Glomerular visceral epithelial cell (primary cell): ENCODE measurements at regions not wholly inside any gene's neighbourhood (a gene's known extent, or its start where the extent isn't known, plus 50 kb on each side); places are given as distances from the start of the nearest gene placed in this dataset.

Experiments
- DNase-seq: peaks from one replicate; pipeline ENCODE4 v3.0.0-alpha.2; 2016; ENCODE audit errors: extremely low spot score

DNA sequence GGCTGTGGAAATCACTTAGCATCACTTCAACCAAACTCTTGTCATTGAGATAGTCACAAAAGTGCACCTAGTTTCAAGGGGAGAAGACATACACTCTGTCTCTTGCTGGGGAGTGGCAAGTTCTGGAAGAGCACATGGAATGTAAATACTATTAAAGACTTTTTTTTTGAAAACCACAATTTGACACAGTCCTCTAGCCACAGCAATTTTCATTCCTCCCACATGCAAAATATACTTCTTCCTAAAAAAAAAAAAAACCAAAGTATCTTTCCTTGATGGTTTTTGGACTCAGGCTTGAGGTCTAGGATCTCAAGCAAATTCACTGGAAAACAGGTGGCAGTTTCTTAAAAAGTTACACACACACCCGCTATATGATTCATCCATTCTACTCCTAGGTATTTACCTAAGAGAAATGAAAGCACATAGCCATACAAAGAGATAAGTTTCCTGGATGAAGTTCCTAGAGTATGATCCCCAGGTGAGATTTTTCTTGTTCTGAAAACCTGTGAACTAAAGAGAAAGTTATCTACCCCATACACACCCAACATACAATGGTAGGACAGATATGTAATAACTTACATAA is 295.8 kb downstream of the SP3 start:
- DNase-seq, result peak; percentile 39

GRCh38 chr2:173669888-173670287 is 295.3 kb downstream of the SP3 start:
- DNase-seq, result no peak

GRCh38 chr2:173672573-173673340 is 292.4 kb downstream of the SP3 start:
- DNase-seq, result no peak

DNA sequence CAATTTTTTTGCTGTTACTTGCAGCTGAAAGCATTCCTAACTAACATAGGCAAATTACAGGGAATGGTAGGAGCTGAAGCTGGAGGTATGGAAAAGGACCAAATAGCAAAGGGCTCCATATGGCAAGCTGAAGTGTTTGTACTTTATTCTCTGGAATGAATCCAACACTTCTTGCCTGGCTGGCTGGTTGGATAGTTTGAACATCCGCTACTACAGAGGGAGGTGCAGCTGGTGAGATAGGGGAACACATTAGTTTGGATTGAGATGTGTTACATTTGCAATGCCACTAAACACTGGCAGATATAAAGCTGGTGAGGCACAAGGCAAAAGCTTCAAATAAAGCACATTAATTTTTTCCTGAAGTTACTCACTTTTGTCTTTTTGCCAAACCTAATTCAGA is 291.5 kb downstream of the SP3 start:
- DNase-seq, result no peak

DNA sequence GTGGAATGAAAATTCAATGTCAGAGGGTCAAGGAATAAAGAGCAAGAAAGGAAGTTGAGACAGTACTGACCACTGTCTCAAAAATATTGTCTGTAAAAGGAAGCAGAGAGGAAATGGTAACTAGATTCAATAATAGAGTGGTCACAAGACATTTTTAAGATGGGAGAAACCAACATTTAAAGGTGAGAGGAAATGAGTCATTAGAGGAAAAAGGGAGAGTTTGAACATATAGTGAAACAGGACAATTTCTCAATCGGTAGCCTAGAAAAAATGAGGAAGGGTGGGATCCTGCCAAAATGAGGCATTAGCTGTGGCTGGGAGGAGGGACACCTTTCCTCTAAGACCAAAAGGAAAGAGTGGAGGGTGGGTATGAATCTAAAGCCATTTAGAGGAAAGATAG is 288.5 kb downstream of the SP3 start:
- DNase-seq, result no peak

DNA sequence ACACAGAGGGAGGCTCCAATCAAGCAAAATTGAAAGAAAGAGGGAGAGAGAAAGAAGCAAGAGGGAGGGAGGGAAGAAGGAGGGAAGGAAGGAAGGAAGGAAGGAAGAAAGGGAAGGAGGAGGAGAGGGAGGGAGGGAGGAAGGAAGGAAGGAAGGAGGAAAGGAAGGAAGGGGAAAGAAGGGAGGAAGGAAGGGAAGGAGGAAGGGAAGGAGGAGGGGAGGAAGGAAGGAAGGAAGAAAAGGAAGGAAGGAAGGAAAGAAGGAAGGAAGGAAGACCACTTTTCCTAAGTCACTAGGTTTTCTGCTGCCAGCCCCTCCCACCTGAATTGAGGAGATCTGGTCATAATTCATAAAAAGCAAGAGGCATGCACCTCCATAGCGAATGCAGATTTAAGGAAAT is 287.0 kb downstream of the SP3 start:
- DNase-seq, result no peak

DNA sequence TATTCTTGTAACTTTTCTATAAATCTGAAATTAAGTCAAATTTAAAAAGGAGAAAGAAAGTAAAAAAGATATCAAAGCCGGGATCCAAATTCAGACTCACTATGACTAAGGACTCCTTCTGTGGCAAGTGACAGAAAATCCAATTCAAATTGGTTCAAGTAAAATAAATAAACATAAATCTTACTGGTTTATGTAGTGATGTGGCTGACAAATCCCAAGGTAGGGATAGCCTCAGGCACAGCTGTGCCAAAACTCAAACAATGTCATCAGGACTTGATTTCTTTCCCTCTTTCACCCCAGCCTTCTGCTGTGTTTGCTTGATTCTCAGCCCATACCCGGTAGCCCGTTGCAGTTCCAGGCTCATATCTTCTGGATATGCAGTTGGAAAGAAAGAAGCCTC is 284.6 kb downstream of the SP3 start:
- no peak for DNase-seq

GRCh38 chr2:173681881-173682650 is 283.1 kb downstream of the SP3 start:
- DNase-seq, result no peak

DNA sequence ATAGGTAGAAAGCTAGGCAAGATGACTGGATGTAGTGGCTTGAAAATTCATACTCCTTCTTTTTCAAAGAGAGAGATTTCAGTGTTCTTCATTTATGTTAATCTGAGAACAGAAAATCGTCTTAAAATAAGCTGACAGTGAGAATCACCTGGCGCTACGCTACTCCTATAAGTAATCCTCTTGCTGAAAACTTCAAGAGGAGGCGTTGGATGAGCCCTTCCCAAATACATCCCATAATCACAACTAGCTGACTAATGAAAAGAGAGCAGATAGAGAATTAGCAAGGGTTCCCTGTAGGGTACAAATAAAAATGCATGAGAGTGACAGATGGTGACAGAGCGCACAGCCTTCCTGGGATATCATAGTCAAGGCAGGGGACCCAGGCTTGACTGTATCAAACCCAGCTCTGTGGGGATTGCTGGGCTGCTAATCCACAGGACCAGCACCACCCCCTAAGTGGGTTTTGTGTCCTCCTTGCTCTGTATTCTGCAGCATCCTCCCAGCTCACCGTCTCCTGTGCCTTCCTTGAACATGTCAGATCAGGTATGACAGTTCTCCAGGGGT is 280.2 kb downstream of the SP3 start:
- DNase-seq, result no peak

- no peak for DNase-seq
These were observed 274.8 kb downstream of the SP3 start for GRCh38 chr2:173690349-173690748.

GRCh38 chr2:173692068-173692467 is 273.1 kb downstream of the SP3 start:
- no peak for DNase-seq

DNA sequence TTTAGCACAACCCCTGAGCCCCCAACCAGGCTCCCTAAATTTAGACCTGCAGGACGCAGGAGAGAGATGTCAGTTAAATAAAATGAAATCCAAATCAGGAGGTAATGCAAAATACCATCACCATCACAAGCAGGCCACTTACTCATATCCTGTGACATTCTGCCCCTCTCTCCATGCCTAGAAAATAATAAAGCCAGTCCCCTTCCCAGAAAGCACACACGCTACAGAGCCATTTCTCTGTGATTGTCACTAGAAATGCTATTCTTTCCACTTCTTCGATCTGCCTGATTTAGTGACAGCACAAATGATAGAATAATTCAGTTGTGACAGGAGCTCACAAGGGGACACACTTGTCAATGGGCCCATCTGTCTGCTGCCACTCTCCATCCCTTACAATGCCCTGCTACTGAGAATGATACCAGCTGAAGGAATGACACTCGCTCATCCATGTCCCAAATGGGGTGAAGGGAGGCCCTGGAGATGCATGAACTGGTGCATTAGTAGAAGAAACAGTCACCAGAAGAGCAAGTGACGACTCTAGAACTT is 272.1 kb downstream of the SP3 start:
- no peak for DNase-seq

DNA sequence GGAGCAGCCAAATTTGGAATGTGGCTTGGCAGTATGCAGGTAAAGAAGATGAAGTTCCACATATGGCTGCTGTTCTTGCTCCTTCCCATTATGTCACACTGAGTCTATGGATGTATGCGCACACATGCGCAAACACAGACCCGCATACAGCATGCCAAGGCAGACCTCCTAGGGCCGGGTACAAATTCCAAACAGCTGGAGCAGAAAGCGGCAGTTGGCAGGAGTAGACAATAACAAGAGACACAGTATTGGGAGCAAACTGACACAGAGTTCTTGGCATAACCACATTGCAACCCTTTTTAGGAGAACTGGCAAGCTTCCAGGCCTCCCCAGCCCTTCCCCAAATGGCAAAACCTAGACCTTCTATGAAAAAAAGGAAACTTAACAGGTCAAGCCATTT is 268.9 kb downstream of the SP3 start:
- DNase-seq, result no peak

DNA sequence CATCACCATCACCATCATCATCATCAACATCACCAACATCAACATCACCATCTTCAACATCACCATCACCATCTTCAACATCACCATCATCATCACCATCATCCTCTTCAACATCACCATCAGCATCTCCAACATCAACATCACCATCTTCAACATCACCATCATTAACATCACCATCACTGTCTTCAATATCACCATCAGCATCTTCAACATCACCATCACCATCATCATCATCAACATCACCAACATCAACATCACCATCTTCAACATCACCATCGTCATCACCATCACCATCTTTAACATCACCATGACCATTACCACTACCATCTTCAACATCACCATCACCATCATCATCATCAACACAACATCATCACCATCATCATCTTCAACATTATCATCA is 267.2 kb downstream of the SP3 start:
- no peak for DNase-seq

GRCh38 chr2:173705656-173706055 is 259.5 kb downstream of the SP3 start:
- DNase-seq, result no peak

DNA sequence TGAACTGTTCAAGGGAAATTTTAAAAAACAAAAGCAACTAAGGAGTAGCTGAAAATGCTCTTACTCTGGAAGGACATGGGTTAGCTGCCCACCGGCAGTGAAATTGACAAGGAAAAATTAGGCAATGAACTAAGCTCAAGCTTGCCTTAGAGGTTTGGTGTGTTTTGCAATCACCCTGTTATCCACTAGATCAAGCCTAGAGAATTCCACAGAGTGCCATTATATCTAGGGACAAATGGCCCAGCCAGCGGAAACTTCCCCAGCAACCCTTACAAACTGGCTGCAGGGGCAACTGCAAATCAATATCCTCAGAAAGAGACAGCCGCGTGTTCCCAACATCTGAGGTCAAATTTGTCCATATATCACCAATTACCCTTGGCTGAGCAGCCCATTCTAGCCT is 258.2 kb downstream of the SP3 start:
- no peak for DNase-seq

- no peak for DNase-seq
These were observed 256.4 kb downstream of the SP3 start for GRCh38 chr2:173708806-173709205.

- DNase-seq, result no peak
These were observed 253.4 kb downstream of the SP3 start for GRCh38 chr2:173711816-173712215.

- no peak for DNase-seq
These were observed 251.1 kb downstream of the SP3 start for GRCh38 chr2:173713904-173714555.

GRCh38 chr2:173715441-173715840 is 249.7 kb downstream of the SP3 start:
- DNase-seq, result no peak

GRCh38 chr2:173716458-173717052 is 248.6 kb downstream of the SP3 start:
- DNase-seq, result peak; percentile 50
